ENCODE measurements at regions not wholly inside any gene's neighbourhood (a gene's known extent, or its start where the extent isn't known, plus 50 kb on each side); places are given as distances from the start of the nearest gene placed in this dataset.

DNA sequence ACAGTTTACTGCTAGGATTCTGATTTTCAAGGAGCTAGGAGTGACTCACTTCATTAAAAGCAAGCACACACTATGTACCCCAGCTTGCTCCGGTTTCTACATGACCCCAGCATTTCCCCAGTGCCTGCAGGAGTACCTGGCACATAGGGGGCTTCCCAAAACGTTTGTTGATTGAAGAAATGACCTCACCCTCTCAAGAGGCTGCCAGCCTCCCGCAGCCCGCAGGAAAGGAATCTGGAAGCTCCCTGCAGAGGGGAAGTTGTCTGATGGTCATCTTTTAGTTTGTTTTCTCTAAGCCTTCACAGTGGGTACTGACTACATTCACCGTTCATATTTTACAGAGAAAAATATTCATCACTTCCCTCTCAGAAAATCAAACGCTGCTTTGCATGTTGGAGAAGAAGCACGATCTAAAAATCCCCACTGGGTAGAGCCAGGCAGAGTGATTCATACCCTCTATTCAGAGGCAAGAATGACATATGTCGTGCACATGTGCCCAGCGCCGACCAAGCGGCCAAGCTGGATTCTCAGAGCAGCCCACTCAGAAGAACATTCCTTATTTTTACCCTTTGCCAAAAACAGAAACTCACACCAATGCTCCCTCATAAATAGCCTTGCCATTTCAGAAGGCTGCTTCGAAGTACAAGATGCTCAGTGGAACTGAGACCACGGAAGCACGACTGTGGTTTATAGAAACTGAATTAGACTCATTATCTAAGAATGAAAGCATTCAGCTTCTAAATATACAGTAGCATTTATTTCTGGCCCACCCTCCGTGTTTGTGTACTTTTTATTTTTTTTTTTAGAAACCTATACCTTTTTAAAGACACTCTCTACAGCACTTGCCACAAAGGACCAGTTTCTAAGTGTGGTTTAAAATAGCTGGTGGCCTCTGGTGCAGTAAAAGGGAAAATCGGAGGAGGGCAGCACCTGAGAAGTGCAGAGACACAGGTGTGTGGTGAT is 143.2 kb downstream of the MIS18A start:
- no peak overlapping the region for H3K4me3 ChIP-seq (ENCODE audit: low read depth, poor library complexity, severe bottlenecking)
- intact Hi-C loops (cut with DNase I; ENCODE audit: low total_unique reads) = no loop called here
- 20 to 22% methylated on average over 16 of the region's 16 CpGs for WGBS, 2 donors
- no peak for DNase-seq (ENCODE audit: low spot score in 2 of 2)
- TF ChIP-seq, protein P1, sequence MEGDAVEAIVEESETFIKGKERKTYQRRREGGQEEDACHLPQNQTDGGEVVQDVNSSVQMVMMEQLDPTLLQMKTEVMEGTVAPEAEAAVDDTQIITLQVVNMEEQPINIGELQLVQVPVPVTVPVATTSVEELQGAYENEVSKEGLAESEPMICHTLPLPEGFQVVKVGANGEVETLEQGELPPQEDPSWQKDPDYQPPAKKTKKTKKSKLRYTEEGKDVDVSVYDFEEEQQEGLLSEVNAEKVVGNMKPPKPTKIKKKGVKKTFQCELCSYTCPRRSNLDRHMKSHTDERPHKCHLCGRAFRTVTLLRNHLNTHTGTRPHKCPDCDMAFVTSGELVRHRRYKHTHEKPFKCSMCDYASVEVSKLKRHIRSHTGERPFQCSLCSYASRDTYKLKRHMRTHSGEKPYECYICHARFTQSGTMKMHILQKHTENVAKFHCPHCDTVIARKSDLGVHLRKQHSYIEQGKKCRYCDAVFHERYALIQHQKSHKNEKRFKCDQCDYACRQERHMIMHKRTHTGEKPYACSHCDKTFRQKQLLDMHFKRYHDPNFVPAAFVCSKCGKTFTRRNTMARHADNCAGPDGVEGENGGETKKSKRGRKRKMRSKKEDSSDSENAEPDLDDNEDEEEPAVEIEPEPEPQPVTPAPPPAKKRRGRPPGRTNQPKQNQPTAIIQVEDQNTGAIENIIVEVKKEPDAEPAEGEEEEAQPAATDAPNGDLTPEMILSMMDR (IDR thresholded peaks at IDR 0.05) = no peak

DNA sequence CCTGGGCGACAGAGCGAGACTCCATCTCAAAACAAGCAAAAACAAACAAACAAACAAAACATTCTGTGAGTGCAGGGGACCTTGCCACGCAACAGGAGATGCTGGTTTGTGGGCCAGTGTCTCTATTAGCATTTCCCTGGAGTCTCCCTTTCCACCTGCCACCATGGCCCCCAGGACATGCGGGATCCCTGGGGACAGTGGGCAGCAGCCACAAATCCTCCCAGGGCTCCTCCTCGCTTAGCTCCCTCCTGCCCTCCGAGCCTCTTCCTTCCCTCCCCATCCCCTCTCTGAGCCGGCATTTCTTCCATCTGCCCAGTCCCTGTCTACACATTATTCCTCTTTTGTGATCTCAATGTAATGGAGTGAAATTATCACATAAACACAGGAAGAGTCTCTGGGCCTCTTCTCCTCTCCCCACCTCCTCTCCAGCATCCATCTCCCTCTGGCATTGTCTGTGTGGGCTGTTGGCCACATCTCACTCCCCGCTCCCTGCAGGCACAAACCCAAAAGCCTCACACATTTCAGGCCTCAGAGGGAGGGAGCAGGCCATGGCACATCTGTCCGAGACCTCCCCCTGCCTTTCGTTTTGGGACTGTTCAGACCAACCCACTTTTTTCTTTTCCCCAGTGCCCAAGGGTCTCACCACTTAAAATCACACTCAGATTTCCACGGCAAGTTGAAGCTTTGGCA is 144.3 kb downstream of the MIS18A start:
- DNase-seq (ENCODE audit: low spot score in 2 of 2) = no peak
- TF ChIP-seq, protein P1 (IDR thresholded peaks at IDR 0.05) = no peak
- no peak for TF ChIP-seq POLR2A (IDR thresholded peaks at IDR 0.05)
- intact Hi-C loops (cut with DNase I; ENCODE audit: low total_unique reads) = no loop called here

DNA sequence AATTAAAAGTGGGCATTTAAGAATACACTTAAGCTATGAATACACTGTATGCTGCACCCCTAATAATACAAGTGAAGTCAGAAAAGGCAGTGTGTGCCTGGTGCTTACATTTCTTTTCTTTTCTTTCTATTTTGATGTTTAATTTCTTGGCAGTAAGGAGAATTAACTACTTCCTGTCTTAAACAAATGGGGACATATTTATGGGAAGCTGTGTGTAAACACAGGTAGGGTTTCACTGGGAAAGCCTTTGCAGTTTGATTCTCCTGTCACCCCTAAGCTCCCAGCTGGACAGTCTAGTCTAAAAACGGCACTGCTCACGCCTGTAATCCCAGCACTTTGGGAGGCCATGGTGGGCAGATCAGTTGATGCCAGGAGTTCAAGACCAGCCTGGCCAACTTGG is 146.0 kb downstream of the MIS18A start:
- TF ChIP-seq, protein P1 (IDR thresholded peaks at IDR 0.05) = no peak
- TF ChIP-seq POLR2A (IDR thresholded peaks at IDR 0.05) = no peak
- H3K4me3 ChIP-seq (ENCODE audit: low read depth, poor library complexity, severe bottlenecking) = no peak overlapping the region
- no peak for DNase-seq (ENCODE audit: low spot score in 2 of 2)
- intact Hi-C loops (cut with DNase I; ENCODE audit: low total_unique reads) = no loop called here
- WGBS, 2 donors = 82 to 97% methylated on average over 2 of the region's 2 CpGs

More for the DNA sequence above, 144.3 kb downstream of the MIS18A start:
- no peak overlapping the region for H3K4me3 ChIP-seq (ENCODE audit: low read depth, poor library complexity, severe bottlenecking)
- WGBS, 2 donors = 57 to 61% methylated on average over 11 of the region's 11 CpGs

DNA sequence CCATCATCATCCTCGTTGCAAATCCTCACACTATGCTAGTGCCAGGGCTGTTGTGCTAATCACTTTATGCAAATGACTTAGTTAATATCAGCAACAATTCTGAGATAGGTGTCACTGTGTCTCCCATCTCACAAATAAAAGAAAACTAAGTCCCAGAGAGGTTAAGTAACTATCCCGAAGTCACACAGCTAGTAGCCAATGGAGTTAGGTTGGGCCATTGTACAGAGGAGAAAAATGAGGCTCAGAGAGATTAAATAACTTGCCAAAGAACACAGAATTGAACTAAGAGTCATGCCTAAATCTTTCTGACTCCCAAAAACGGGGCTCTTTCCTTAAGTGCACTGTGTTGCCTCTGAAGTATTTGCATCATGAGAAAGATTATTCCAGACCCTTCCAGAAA is 146.4 kb downstream of the MIS18A start:
- TF ChIP-seq POLR2A (IDR thresholded peaks at IDR 0.05) = no peak
- TF ChIP-seq, protein P1 (IDR thresholded peaks at IDR 0.05) = no peak
- no peak overlapping the region for H3K4me3 ChIP-seq (ENCODE audit: low read depth, poor library complexity, severe bottlenecking)
- intact Hi-C loops (cut with DNase I; ENCODE audit: low total_unique reads) = no loop called here
- DNase-seq (ENCODE audit: low spot score in 2 of 2) = no peak
- WGBS, 2 donors = 81 to 82% methylated on average over 3 of the region's 3 CpGs

DNA sequence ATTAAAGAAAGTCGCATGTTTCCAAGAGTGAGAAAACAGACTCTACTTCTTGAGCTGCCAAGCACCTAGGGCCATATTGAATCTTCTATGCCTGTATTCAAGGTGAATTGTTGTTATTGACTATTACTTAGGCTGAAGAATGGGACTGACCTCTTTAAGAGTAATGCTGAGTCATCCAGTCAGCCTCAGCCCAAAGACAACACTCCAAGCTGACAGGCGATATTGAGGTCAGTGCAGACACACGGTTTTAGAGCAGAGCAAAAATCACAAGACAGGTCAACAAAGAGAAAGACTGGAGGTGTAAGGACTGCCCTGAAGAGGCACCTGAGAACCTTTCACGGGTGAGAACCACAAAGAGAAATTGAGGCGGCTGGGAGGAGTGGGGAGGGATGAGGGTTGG is 146.9 kb downstream of the MIS18A start:
- intact Hi-C loops (cut with DNase I; ENCODE audit: low total_unique reads) = no loop called here
- DNase-seq (ENCODE audit: low spot score in 2 of 2) = no peak
- no peak for TF ChIP-seq POLR2A (IDR thresholded peaks at IDR 0.05)
- TF ChIP-seq, protein P1 (IDR thresholded peaks at IDR 0.05) = no peak
- WGBS, 2 donors = 51 to 58% methylated on average over 5 of the region's 5 CpGs
- H3K4me3 ChIP-seq (ENCODE audit: low read depth, poor library complexity, severe bottlenecking) = no peak overlapping the region

Data from lower leg skin (tissue), 4 donors.